Cardiac muscle cell (in vitro differentiated cells and primary cell): ENCODE measurements at regions not wholly inside any gene's neighbourhood (a gene's known extent, or its start where the extent isn't known, plus 50 kb on each side); places are given as distances from the start of the nearest gene placed in this dataset.

Experiments used
- DNase-seq, 2 donors: peaks; one replicate each; pipeline versions ENCODE4 v3.0.0 to v3.0.0-alpha.2; 2010 to 2017; ENCODE audit warnings: low read depth in 1 of 2, low spot score in 1 of 2
- H3K27ac ChIP-seq: fragments of 200-600 bp; sonication (generic); 2 replicates; pipeline ENCODE4 v1.5.1; 2016
- H3K27me3 ChIP-seq: fragments of 200-600 bp; sonication (generic); 2 replicates; pipeline ENCODE4 v1.6.0; 2016; ENCODE audit warnings: control low read depth
- H3K36me3 ChIP-seq: fragments of 200-600 bp; sonication (generic); 2 replicates; pipeline ENCODE4 v1.5.1; 2016; ENCODE audit warnings: control low read depth
- H3K4me1 ChIP-seq: fragments of 200-600 bp; sonication (generic); 2 replicates; pipeline ENCODE4 v1.8.1; 2017; ENCODE audit warnings: low read depth, mild to moderate bottlenecking, mixed run types
- H3K4me3 ChIP-seq: fragments of 200-600 bp; sonication (generic); 2 replicates; pipeline ENCODE4 v1.5.1; 2016; ENCODE audit warnings: mild to moderate bottlenecking
- H3K9me3 ChIP-seq: fragments of 200-600 bp; sonication (generic); 2 replicates; pipeline ENCODE4 v1.5.1; 2017; ENCODE audit warnings: low read depth, mild to moderate bottlenecking, control low read depth
- TF ChIP-seq, protein P1 (sequence below): IDR thresholded peaks from 2 replicates; pipeline ENCODE4 v1.5.1; 2012; ENCODE audit warnings: low read depth, mild to moderate bottlenecking, low read length

DNA sequence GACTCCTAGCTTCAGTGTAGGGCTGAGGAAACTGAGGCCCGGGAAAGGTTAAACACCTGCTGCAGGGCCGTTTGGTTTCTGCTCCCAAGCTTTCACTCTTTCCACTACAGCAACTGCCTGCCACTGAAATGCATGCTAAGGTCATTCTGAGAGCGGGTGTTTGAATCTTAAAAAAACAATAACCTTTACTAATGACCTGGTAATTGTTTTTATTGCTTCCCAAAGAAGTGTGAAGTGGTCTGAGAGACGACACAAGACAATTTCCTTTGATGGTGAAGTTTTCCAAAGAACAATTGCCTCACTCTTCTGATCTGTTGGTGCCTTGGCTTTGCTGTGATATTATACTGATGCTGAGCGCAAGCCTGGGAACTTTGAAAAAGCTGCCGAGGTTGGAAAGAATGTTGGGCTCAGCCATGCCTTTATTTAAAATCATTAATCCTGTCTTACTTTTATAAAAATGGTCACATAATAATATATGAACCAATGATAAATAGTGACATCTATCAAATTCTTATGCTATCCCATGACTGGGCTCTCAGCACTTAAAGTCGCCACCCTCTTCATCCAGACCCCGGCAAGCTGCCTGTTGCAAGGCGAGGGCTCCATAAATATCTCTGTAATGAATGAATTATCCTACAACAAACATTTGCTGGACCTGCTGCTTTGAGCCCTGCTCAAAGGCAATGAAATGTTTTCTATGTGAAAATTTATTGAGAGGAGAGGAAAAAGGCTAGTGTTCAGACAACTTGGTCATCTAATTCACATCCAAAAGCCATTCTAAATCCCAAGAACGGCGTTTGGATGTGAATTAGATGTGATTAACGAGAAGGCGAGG lies 67.8 kb upstream of the SOD3 start:
- no peaks in the 10 kb centered on the region for H3K27me3 ChIP-seq
- no peak overlapping the region for H3K4me3 ChIP-seq
- H3K36me3 ChIP-seq = no peaks in the 10 kb centered on the region
- H3K27ac ChIP-seq = no peak overlapping the region
- DNase-seq = no peak
- H3K9me3 ChIP-seq = no peaks in the 10 kb centered on the region
- TF ChIP-seq, protein P1, sequence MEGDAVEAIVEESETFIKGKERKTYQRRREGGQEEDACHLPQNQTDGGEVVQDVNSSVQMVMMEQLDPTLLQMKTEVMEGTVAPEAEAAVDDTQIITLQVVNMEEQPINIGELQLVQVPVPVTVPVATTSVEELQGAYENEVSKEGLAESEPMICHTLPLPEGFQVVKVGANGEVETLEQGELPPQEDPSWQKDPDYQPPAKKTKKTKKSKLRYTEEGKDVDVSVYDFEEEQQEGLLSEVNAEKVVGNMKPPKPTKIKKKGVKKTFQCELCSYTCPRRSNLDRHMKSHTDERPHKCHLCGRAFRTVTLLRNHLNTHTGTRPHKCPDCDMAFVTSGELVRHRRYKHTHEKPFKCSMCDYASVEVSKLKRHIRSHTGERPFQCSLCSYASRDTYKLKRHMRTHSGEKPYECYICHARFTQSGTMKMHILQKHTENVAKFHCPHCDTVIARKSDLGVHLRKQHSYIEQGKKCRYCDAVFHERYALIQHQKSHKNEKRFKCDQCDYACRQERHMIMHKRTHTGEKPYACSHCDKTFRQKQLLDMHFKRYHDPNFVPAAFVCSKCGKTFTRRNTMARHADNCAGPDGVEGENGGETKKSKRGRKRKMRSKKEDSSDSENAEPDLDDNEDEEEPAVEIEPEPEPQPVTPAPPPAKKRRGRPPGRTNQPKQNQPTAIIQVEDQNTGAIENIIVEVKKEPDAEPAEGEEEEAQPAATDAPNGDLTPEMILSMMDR = no peak
- no peaks in the 10 kb centered on the region for H3K4me1 ChIP-seq

GRCh38 chr4:24729119-24729730 lies 66.1 kb upstream of the SOD3 start:
- H3K9me3 ChIP-seq = no peaks in the 10 kb centered on the region
- TF ChIP-seq, protein P1 = no peak
- H3K27me3 ChIP-seq = no peaks in the 10 kb centered on the region
- no peak overlapping the region for H3K4me3 ChIP-seq
- peaks cover 1% of the 10 kb centered on the region for H3K4me1 ChIP-seq
- DNase-seq = peak in 1 of 2 donors; percentile 14
- no peak overlapping the region for H3K27ac ChIP-seq
- H3K36me3 ChIP-seq = no peaks in the 10 kb centered on the region

DNA sequence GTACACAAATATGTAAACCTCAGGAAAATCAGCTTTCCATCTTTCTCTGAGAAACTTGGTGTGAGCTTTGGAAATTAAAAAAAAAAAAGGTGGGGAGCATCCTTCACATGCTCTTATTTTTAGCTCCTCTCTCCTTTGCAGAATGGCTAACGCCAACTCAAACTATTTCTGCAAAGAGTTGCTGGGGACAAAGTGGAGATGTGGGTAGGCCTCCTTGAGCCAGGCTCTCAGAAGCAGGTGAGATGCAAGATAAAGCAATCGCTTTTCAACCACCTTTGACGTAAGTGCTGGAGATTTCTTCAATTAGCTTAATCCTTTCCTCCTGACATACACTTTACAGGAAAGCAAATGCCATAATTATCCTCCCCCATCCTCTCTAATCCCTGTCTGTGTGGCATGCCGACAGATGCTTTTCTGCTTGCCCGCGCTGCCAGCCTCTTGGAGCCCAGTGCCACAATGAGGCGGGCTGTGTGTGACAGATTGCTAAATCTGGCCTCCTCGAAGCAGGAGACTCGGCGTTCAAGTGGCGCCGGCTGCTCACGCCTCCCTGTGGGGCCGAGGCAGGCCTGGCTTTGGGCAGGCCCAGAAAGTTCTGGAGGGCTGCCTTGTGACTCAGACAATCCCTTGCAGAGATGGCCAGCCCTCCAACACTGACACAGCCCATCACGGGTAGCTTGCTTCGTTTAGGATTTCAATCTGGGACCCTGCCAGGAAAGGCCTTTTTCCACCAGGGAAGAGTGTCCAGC lies 64.9 kb upstream of the SOD3 start:
- no peak overlapping the region for H3K27ac ChIP-seq
- peaks cover 6% of the 10 kb centered on the region for H3K4me1 ChIP-seq
- H3K9me3 ChIP-seq = no peaks in the 10 kb centered on the region
- no peaks in the 10 kb centered on the region for H3K27me3 ChIP-seq
- TF ChIP-seq, protein P1 = no peak
- no peaks in the 10 kb centered on the region for H3K36me3 ChIP-seq
- H3K4me3 ChIP-seq = no peak overlapping the region
- peak in 1 of 2 donors; percentile 76 for DNase-seq

DNA sequence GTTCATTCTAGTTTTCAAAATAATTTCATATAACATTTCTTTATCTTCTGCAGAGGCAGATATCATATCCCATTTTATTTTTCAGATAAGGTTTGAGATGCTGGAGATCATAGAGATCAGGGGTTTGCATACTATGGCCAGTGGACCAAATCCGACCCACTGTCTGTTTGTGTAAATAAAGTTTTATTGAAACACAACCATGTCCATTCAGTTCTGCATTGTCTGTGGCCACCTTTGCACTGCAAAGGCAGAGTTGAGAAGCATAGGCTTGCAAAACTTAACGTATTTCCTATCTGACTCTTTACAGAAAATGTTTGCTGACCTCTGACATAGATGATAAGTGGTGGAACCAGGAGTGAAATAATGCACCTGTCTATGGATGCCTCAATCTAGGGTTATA lies 63.9 kb upstream of the SOD3 start:
- TF ChIP-seq, protein P1 = no peak
- H3K9me3 ChIP-seq = no peaks in the 10 kb centered on the region
- DNase-seq = no peak
- H3K4me3 ChIP-seq = no peak overlapping the region
- peaks cover 6% of the 10 kb centered on the region for H3K4me1 ChIP-seq
- no peaks in the 10 kb centered on the region for H3K27me3 ChIP-seq
- no peaks in the 10 kb centered on the region for H3K36me3 ChIP-seq
- H3K27ac ChIP-seq = no peak overlapping the region

GRCh38 chr4:24734511-24734910 lies 60.9 kb upstream of the SOD3 start:
- H3K27me3 ChIP-seq = no peaks in the 10 kb centered on the region
- H3K4me1 ChIP-seq = peaks cover 6% of the 10 kb centered on the region
- TF ChIP-seq, protein P1 = no peak
- H3K36me3 ChIP-seq = no peaks in the 10 kb centered on the region
- no peak overlapping the region for H3K4me3 ChIP-seq
- DNase-seq = peak in 1 of 2 donors; percentile 27
- no peak overlapping the region for H3K27ac ChIP-seq
- no peaks in the 10 kb centered on the region for H3K9me3 ChIP-seq
